ENCODE measurements at regions not wholly inside any gene's neighbourhood (a gene's known extent, or its start where the extent isn't known, plus 50 kb on each side); places are given as distances from the start of the nearest gene placed in this dataset.

DNA sequence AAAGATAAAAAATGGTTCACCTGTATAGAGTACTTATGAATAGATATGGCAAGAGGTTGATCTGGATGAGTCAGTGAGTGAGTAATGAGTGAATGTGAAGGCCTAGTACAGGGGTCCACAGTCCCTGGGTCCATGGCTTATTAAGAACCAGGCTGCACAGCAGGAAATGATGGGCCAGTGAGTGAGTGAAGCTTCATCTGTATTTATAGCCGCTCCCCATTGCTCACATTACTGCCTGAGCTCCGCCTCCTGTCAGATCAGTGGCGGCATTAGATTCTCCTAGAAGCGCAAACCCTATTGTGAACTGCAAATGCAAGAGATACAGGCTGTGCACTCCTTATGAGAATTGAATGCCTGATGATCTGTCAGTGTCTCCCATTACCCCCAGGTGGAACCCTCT lies 307.7 kb upstream of the ZNF608 start:
- TF ChIP-seq, protein P1, sequence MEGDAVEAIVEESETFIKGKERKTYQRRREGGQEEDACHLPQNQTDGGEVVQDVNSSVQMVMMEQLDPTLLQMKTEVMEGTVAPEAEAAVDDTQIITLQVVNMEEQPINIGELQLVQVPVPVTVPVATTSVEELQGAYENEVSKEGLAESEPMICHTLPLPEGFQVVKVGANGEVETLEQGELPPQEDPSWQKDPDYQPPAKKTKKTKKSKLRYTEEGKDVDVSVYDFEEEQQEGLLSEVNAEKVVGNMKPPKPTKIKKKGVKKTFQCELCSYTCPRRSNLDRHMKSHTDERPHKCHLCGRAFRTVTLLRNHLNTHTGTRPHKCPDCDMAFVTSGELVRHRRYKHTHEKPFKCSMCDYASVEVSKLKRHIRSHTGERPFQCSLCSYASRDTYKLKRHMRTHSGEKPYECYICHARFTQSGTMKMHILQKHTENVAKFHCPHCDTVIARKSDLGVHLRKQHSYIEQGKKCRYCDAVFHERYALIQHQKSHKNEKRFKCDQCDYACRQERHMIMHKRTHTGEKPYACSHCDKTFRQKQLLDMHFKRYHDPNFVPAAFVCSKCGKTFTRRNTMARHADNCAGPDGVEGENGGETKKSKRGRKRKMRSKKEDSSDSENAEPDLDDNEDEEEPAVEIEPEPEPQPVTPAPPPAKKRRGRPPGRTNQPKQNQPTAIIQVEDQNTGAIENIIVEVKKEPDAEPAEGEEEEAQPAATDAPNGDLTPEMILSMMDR (IDR thresholded peaks at IDR 0.05), result no peak
- TF ChIP-seq POLR2A (IDR thresholded peaks at IDR 0.05) (no peak), POLR2AphosphoS5 (IDR thresholded peaks at IDR 0.05) (no peak)

Measured in sigmoid colon (tissue), 4 donors.